ENCODE measurements at regions not wholly inside any gene's neighbourhood (a gene's known extent, or its start where the extent isn't known, plus 50 kb on each side); places are given as distances from the start of the nearest gene placed in this dataset.

DNA sequence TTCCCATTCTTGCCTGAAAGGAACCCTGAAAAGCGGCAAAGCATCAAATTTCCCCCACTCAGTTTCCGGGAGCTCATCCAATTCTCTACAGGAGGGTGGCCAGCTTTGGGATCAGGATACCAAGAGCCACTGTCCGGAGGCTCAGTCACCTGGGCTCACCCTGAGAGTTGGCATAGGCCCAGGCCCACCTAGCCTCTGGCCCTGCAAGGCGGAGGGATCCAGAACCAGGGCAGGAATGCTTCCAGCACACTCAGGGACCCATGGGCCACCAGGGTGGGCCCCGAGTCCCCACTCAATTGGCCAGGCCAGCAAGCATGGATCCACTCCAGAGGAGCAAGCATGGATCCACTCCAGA is 432.9 kb upstream of the MYT1L start:
- H3K4me3 ChIP-seq (ENCODE audit: low read depth, low read length): no peak overlapping the region
- DNase-seq (ENCODE audit: low read depth): no peak
- TF ChIP-seq, protein P1, sequence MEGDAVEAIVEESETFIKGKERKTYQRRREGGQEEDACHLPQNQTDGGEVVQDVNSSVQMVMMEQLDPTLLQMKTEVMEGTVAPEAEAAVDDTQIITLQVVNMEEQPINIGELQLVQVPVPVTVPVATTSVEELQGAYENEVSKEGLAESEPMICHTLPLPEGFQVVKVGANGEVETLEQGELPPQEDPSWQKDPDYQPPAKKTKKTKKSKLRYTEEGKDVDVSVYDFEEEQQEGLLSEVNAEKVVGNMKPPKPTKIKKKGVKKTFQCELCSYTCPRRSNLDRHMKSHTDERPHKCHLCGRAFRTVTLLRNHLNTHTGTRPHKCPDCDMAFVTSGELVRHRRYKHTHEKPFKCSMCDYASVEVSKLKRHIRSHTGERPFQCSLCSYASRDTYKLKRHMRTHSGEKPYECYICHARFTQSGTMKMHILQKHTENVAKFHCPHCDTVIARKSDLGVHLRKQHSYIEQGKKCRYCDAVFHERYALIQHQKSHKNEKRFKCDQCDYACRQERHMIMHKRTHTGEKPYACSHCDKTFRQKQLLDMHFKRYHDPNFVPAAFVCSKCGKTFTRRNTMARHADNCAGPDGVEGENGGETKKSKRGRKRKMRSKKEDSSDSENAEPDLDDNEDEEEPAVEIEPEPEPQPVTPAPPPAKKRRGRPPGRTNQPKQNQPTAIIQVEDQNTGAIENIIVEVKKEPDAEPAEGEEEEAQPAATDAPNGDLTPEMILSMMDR (IDR thresholded peaks at IDR 0.05; ENCODE audit: insufficient read depth, low read depth, low read length, missing control alignments): no peak

DNA sequence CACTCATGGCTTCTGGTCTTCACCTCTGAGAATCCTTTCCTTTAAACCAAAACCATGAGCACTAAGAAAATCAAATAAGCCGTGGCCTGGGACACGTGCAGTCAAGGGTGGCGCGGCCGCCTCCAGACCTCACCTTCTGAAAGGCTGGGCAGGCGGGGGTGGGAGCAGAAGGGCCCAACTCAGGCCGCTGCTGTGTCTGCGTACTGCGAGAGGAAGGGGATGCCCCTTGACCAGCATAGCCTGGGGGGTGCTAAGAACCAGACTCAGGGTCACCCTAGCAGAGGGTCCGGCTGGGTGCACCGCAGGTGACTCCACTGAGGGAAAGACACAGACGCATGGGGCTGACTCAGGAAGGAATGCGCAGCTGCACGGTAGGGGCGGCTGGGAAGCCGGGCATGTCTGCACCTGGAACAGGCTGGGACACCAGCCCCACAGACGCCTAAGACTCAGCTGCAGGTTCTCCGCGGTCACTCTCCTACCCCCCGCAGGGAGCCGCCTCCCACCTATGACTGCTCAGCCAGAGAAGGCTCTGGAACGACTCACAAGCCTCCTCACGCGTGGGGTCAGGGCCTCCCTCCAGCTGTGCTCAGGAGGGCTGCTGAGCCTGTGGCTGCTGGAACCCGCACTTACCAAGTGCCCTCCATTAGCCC is 432.4 kb upstream of the MYT1L start:
- DNase-seq (ENCODE audit: low read depth): no peak

DNA sequence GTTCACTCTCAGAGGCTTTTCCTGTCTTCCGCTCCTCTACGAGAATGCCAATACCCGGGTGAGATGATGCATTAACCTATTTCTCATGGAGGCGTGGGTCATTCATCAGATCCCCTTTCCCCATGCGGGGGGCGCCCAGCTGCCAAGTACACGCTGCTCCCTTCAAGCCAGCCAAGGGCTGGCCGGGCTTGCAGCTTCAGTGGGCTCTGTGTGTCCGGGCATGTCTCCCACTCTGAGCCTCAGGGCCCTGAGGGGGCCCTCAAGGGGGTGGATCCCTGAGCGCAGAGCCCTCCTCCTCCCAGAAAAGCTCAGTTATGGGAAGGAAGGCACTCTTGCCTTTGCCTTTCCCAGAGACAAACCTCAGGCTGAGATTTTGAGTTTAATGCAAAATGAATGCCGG is 431.8 kb upstream of the MYT1L start:
- H3K4me3 ChIP-seq (ENCODE audit: low read depth, low read length): no peak overlapping the region
- TF ChIP-seq, protein P1 (IDR thresholded peaks at IDR 0.05; ENCODE audit: insufficient read depth, low read depth, low read length, missing control alignments): no peak
- DNase-seq (ENCODE audit: low read depth): no peak

More for the DNA sequence above, 432.4 kb upstream of the MYT1L start:
- H3K4me3 ChIP-seq (ENCODE audit: low read depth, low read length): no peak overlapping the region
- TF ChIP-seq, protein P1 (IDR thresholded peaks at IDR 0.05; ENCODE audit: insufficient read depth, low read depth, low read length, missing control alignments): no peak

DNA sequence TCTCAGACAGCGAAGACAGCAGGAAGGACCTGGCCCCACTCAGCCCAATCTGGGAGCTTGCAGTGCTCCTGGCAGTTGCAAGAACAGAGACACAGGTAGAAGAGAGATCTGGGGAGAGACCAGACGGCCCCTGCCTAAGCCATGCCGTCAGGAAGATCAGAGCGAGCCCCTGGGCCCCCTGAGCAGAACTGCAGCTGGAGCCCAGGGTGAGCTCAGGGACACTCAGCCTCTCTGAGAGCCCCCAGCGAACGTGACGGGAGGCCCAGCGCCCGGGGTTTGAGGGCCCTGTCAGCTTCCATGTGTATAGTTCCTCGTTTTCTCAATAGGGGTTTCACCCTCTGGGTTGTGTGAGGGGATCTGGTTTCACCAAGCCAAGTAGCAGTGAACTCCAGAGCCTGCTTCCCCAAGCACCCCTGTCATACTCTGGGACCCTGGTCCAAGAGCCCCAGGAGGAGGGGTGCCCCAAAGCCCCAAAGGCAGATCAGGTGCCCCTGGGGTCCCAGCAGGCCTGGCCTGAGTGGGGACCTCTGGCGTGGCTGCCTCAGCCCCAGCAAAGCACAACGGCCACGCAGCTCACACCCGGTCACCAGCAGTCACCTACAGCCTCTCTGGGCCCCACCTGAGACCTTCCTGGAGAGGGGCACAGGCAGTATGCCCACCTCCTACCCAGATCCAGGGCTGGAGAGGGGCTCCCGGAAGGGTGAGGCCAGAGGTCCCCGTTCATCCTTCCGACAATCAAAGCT is 431.3 kb upstream of the MYT1L start:
- TF ChIP-seq, protein P1 (IDR thresholded peaks at IDR 0.05; ENCODE audit: insufficient read depth, low read depth, low read length, missing control alignments): no peak
- no peak overlapping the region for H3K4me3 ChIP-seq (ENCODE audit: low read depth, low read length)

DNA sequence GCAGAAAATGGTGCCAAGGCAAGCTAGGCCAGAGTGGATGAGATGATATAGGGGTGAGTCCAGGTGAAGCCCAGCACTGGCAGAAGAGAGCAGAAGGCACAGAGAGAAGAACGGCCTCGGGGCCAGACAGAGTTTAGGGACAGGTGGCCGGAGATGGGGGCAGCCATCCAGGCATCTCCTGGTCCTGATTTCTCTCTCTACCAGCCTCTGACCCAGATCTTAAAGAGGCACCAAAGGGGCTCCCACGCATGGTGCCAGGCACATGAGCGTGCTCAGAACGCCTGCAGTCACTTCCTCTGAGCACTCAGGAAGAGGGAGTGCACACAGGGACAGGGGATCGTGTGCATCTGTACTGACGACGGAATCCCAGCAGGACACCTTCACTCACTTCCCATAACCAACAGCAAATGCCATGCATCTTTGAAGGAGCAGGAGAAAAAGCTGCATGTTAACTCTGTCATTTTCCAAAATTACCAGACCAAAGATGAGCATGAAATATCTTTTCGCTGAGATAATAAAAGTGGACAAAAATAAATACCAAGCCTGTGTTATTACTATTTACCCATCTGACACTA is 427.8 kb upstream of the MYT1L start:
- TF ChIP-seq, protein P1 (IDR thresholded peaks at IDR 0.05; ENCODE audit: insufficient read depth, low read depth, low read length, missing control alignments): no peak
- DNase-seq (ENCODE audit: low read depth): no peak

More for the DNA sequence above, 431.3 kb upstream of the MYT1L start:
- DNase-seq (ENCODE audit: low read depth): no peak

DNA sequence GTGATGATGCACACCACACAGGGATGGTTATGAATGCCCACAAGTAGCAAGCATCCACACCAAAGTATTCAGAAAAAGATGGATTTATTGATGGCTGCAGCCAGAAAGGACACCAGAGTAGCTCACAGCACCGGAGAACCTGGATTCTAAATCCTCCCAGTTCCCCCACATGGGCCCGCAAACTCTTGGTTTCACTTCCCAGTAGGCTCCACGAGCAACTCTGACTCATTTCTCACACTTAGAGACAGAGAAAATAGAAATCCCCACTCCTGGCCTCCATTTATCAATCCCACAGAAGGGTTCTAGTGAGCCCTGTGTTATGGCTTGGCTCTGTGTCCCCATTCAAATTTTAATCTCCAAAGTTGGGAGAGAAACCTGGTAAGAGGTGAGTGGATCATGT is 426.7 kb upstream of the MYT1L start:
- peak; percentile 28 for DNase-seq (ENCODE audit: low read depth)
- H3K4me3 ChIP-seq (ENCODE audit: low read depth, low read length): no peak overlapping the region
- TF ChIP-seq, protein P1 (IDR thresholded peaks at IDR 0.05; ENCODE audit: insufficient read depth, low read depth, low read length, missing control alignments): no peak

More for the DNA sequence above, 427.8 kb upstream of the MYT1L start:
- H3K4me3 ChIP-seq (ENCODE audit: low read depth, low read length): no peak overlapping the region
